Mammary epithelial cell (primary cell): ENCODE measurements at regions not wholly inside any gene's neighbourhood (a gene's known extent, or its start where the extent isn't known, plus 50 kb on each side); places are given as distances from the start of the nearest gene placed in this dataset.
"Not testable (repeated sequence)": the region's sequence is repeated elsewhere in the genome, so short reads cannot be mapped to it uniquely, and the experiment has no call there.

ENCODE experiments used
- EZH2 ChIP-seq: IDR thresholded peaks from 2 replicates; pipeline ENCODE4 v1.6.1; 2012; ENCODE audit warnings: low read length, inconsistent platforms, borderline replicate concordance
- TF ChIP-seq, protein P1 (sequence below), 2 donors: IDR thresholded peaks in 1 of 2; conservative IDR thresholded peaks in 1 of 2; 2 replicates each; pipeline ENCODE4 v1.5.1; 2011 to 2012; ENCODE audit warnings: inconsistent platforms in 2 of 2, low read length in 2 of 2, mild to moderate bottlenecking in 2 of 2, control low read depth in 1 of 2, low read depth in 1 of 2; ENCODE audit not compliant: insufficient read depth in 1 of 2; ENCODE audit errors: extremely low read depth in 1 of 2

- TF ChIP-seq, protein P1, sequence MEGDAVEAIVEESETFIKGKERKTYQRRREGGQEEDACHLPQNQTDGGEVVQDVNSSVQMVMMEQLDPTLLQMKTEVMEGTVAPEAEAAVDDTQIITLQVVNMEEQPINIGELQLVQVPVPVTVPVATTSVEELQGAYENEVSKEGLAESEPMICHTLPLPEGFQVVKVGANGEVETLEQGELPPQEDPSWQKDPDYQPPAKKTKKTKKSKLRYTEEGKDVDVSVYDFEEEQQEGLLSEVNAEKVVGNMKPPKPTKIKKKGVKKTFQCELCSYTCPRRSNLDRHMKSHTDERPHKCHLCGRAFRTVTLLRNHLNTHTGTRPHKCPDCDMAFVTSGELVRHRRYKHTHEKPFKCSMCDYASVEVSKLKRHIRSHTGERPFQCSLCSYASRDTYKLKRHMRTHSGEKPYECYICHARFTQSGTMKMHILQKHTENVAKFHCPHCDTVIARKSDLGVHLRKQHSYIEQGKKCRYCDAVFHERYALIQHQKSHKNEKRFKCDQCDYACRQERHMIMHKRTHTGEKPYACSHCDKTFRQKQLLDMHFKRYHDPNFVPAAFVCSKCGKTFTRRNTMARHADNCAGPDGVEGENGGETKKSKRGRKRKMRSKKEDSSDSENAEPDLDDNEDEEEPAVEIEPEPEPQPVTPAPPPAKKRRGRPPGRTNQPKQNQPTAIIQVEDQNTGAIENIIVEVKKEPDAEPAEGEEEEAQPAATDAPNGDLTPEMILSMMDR (conservative IDR thresholded peaks at IDR 0.05 in 1 of 2, IDR thresholded peaks at IDR 0.05 in 1 of 2; ENCODE audit: extremely low read depth in 1 of 2, insufficient read depth in 1 of 2, low read depth in 1 of 2, low read length in 2 of 2) = not testable (repeated sequence)
- TF ChIP-seq EZH2 = not testable (repeated sequence)
Measured at GRCh38 chr5:148741766-148742165, 84.6 kb upstream of the ADRB2 start.
